GM21447 (cell line): ENCODE measurements at regions not wholly inside any gene's neighbourhood (a gene's known extent, or its start where the extent isn't known, plus 50 kb on each side); places are given as distances from the start of the nearest gene placed in this dataset.

Source experiments
- ATAC-seq: cut with Tn5 transposase; IDR thresholded peaks from one replicate; pipeline ENCODE4 v1.9.1; 2021; ENCODE audit not compliant: unreplicated experiment

GRCh38 chr2:16115881-16116830, 175.8 kb downstream of the MYCN start:
- no peak for ATAC-seq

GRCh38 chr2:16115291-16115690, 174.9 kb downstream of the MYCN start:
- no peak for ATAC-seq

GRCh38 chr2:16114836-16115235, 174.5 kb downstream of the MYCN start:
- no peak for ATAC-seq

- no peak for ATAC-seq
These were observed 173.7 kb downstream of the MYCN start for GRCh38 chr2:16114070-16114469.

GRCh38 chr2:16113568-16113967, 173.2 kb downstream of the MYCN start:
- no peak for ATAC-seq

- ATAC-seq = no peak
These were observed 172.7 kb downstream of the MYCN start for GRCh38 chr2:16112972-16113560.

- ATAC-seq = no peak
These were observed 172.1 kb downstream of the MYCN start for GRCh38 chr2:16112251-16112971.

GRCh38 chr2:16111838-16112210, 171.5 kb downstream of the MYCN start:
- no peak for ATAC-seq

GRCh38 chr2:16109821-16110310, 169.5 kb downstream of the MYCN start:
- no peak for ATAC-seq

GRCh38 chr2:16109368-16109820, 169.0 kb downstream of the MYCN start:
- no peak for ATAC-seq

GRCh38 chr2:16107246-16107645, 166.9 kb downstream of the MYCN start:
- no peak for ATAC-seq

GRCh38 chr2:16106619-16107018, 166.3 kb downstream of the MYCN start:
- no peak for ATAC-seq

- no peak for ATAC-seq
These were observed 165.4 kb downstream of the MYCN start for GRCh38 chr2:16105669-16106281.

- no peak for ATAC-seq
These were observed 164.8 kb downstream of the MYCN start for GRCh38 chr2:16104949-16105668.

- no peak for ATAC-seq
These were observed 164.1 kb downstream of the MYCN start for GRCh38 chr2:16104315-16104948.

GRCh38 chr2:16103614-16104314, 163.4 kb downstream of the MYCN start:
- no peak for ATAC-seq

GRCh38 chr2:16102976-16103380, 162.6 kb downstream of the MYCN start:
- no peak for ATAC-seq

- no peak for ATAC-seq
These were observed 162.1 kb downstream of the MYCN start for GRCh38 chr2:16102358-16102975.

- no peak for ATAC-seq
These were observed 160.8 kb downstream of the MYCN start for GRCh38 chr2:16101196-16101595.
